K562 (cell line): ENCODE measurements at regions not wholly inside any gene's neighbourhood (a gene's known extent, or its start where the extent isn't known, plus 50 kb on each side); places are given as distances from the start of the nearest gene placed in this dataset.

Experiments
- ATAC-seq: fragments of 200-7000 bp; cut with Tn5 transposase; 3 replicates; pipeline ENCODE4 v1.9.1; 2020; ENCODE audit warnings: moderate library complexity
- BruUV-seq: library from RNA; stranded (reverse); fragments of 400-500 nt; replicated peaks from 2 replicates; lab custom pipeline; 2021; lab: Mats Ljungman, UMichigan
- CTCF ChIA-PET: fragments of 300-600 bp; formaldehyde crosslinking; extraction: SDS; loops from one replicate; lab custom pipeline; 2021; ENCODE audit warnings: low intra/inter-chr PET ratio; lab: Yijun Ruan, JAX
- POLR2A ChIA-PET: fragments of 300-600, 350-650 bp; sonication (Branson Sonifier 250); formaldehyde crosslinking; extraction: SDS; loops from one replicate; lab custom pipeline; 2021; ENCODE audit warnings: antibody characterized with exemption, inconsistent platforms; lab: Yijun Ruan, JAX
- DNase-seq, 4 experiments: peaks; one replicate each; pipeline versions ENCODE4 v3.0.0 to v3.0.0-alpha.2; 2011 to 2018; ENCODE audit warnings: low spot score in 3 of 4, mixed read lengths in 3 of 4; ENCODE audit errors: extremely low read depth in 1 of 4
- FAIRE-seq: peaks from 2 replicates; lab custom pipeline; 2011; peaks lifted over from hg19 to GRCh38; lab: Jason Lieb, UNC
- H2AFZ ChIP-seq: 2 replicates; pipeline ENCODE4 v1.6.0; 2011; ENCODE audit warnings: low read depth, low read length, control low read depth, inconsistent platforms
- H3K27ac ChIP-seq: fragments of 200-600 bp; 3 replicates; pipeline ENCODE4 v1.8.0; 2011; ENCODE audit warnings: low read depth, mild to moderate bottlenecking, control low read depth, inconsistent platforms, low read length, moderate library complexity, mixed read lengths; ENCODE audit errors: extremely low read depth
- H3K27me3 ChIP-seq, 2 experiments: fragments of 300-600 bp in 1 of 2; 2 replicates in 1 of 2; 3 replicates in 1 of 2; pipeline versions ENCODE4 v1.6.0 to v1.8.0; 2011; ENCODE audit warnings: inconsistent platforms in 2 of 2, low read length in 2 of 2, mild to moderate bottlenecking in 1 of 2, mixed read lengths in 1 of 2, moderate library complexity in 1 of 2; ENCODE audit not compliant: control insufficient read depth in 2 of 2, insufficient read depth in 2 of 2
- H3K36me3 ChIP-seq: fragments of 300-600 bp; 3 replicates; pipeline ENCODE4 v1.8.0; 2011; ENCODE audit warnings: mild to moderate bottlenecking, low read length, inconsistent platforms; ENCODE audit not compliant: control insufficient read depth, insufficient read depth
- H3K4me1 ChIP-seq, 2 experiments: fragments of 200-600 bp in 1 of 2; replicated peaks in 1 of 2; 2 replicates in 1 of 2; 3 replicates in 1 of 2; pipeline versions ENCODE4 v1.5.1 to v1.8.0; 2011; ENCODE audit warnings: inconsistent platforms in 2 of 2, low read length in 2 of 2, mild to moderate bottlenecking in 1 of 2, mixed read lengths in 1 of 2, moderate library complexity in 1 of 2; ENCODE audit not compliant: control insufficient read depth in 2 of 2, insufficient read depth in 2 of 2
- H3K4me2 ChIP-seq: 2 replicates; pipeline ENCODE4 v1.6.1; 2011; ENCODE audit warnings: low read length, control low read depth, inconsistent platforms, mixed read lengths; ENCODE audit not compliant: insufficient read depth
- H3K4me3 ChIP-seq: fragments of 200-600 bp; sonication (generic), shearing (Covaris generic); 2 replicates; pipeline ENCODE4 v1.5.1; 2016; ENCODE audit warnings: control low read depth, inconsistent platforms
- H3K79me2 ChIP-seq: fragments of 200-600 bp; 3 replicates; pipeline ENCODE4 v1.8.0; 2011; ENCODE audit warnings: low read length, inconsistent platforms; ENCODE audit not compliant: control insufficient read depth, insufficient read depth
- H3K9ac ChIP-seq, 2 experiments: 2 replicates each; pipeline versions ENCODE4 v1.6.0 to v1.6.1; 2011; ENCODE audit warnings: low read depth in 2 of 2, low read length in 2 of 2, control low read depth in 1 of 2, inconsistent platforms in 1 of 2, mild to moderate bottlenecking in 1 of 2, mixed read lengths in 1 of 2; ENCODE audit not compliant: insufficient read depth in 1 of 2
- H3K9me1 ChIP-seq: one replicate; pipeline ENCODE4 v1.6.0; 2011; ENCODE audit warnings: inconsistent platforms, mild to moderate bottlenecking, low read length, moderate library complexity; ENCODE audit not compliant: control insufficient read depth, insufficient read depth
- H3K9me3 ChIP-seq: replicated peaks from 2 replicates; pipeline ENCODE4 v1.5.1; 2011; ENCODE audit warnings: low read depth, low read length, inconsistent platforms; ENCODE audit not compliant: control insufficient read depth, insufficient read depth
- H4K20me1 ChIP-seq: replicated peaks from 2 replicates; pipeline ENCODE4 v1.6.1; 2011; ENCODE audit warnings: low read length, inconsistent platforms, mixed read lengths; ENCODE audit not compliant: control insufficient read depth, insufficient read depth
- ATF4 ChIP-seq: fragments of 450-650 bp; formaldehyde crosslinking; IDR thresholded peaks from 2 replicates; pipeline ENCODE4 v1.4.0; 2022; ENCODE audit warnings: mild to moderate bottlenecking, moderate library complexity
- CTCF ChIP-seq, 3 experiments: IDR thresholded peaks in 2 of 3; conservative IDR thresholded peaks in 1 of 3; 2 replicates each; pipeline ENCODE4 v1.5.1; 2011 to 2012; ENCODE audit warnings: low read length in 3 of 3, mild to moderate bottlenecking in 3 of 3, control low read depth in 2 of 3, improper control_type of control experiment in 1 of 3, inconsistent platforms in 1 of 3, low read depth in 1 of 3, mixed read lengths in 1 of 3, moderate library complexity in 1 of 3; ENCODE audit not compliant: insufficient read depth in 2 of 3
- DNMT1 ChIP-seq: fragments of 450-650 bp; IDR thresholded peaks from 2 replicates; pipeline ENCODE4 v1.6.1; 2016; ENCODE audit warnings: antibody characterized with exemption, mild to moderate bottlenecking
- MED1 ChIP-seq: sonication (generic); formaldehyde crosslinking; IDR thresholded peaks from 2 replicates; pipeline ENCODE4 v1.8.1; 2023; ENCODE audit warnings: missing genetic modification reagents, borderline replicate concordance
- SRSF3 ChIP-seq: fragments of 200-400 bp; formaldehyde crosslinking; IDR thresholded peaks from 2 replicates; pipeline ENCODE4 v1.6.1; 2016; ENCODE audit warnings: mild to moderate bottlenecking, low read length, moderate library complexity; ENCODE audit not compliant: insufficient read depth
- TEAD2 ChIP-seq: fragments of 450-650 bp; IDR thresholded peaks from 2 replicates; pipeline ENCODE4 v1.6.1; 2016; ENCODE audit warnings: missing genetic modification characterization, control low read depth, missing compliant biosample characterization
- VEZF1 ChIP-seq: fragments of 200-800 bp; sonication (Bioruptor generic); IDR thresholded peaks from 2 replicates; pipeline ENCODE4 v1.6.1; 2017; ENCODE audit warnings: missing genetic modification characterization, missing compliant biosample characterization
- WHSC1 ChIP-seq: IDR thresholded peaks from one replicate; pipeline ENCODE4 v1.6.1; 2012; ENCODE audit warnings: low read length, control low read depth, inconsistent platforms
- ZNF239 ChIP-seq: fragments of 250-450 bp; sonication (Bioruptor Pico); IDR thresholded peaks from 2 replicates; pipeline ENCODE4 v1.4.0; 2020; ENCODE audit warnings: mild to moderate bottlenecking
- ZNF395 ChIP-seq: fragments of 200-800 bp; sonication (Bioruptor generic); IDR thresholded peaks from 2 replicates; pipeline ENCODE4 v1.6.1; 2017; ENCODE audit warnings: missing genetic modification characterization, missing compliant biosample characterization
- ZNF512 ChIP-seq: IDR thresholded peaks from 2 replicates; pipeline ENCODE4 v1.6.1; 2016; ENCODE audit warnings: missing genetic modification characterization, missing compliant biosample characterization
- ZNF77 ChIP-seq: fragments of 250-450 bp; sonication (Bioruptor Pico); IDR thresholded peaks from 2 replicates; pipeline ENCODE4 v1.5.0; 2020
- WGBS: fragments of 100-300 bp; shearing (Covaris generic); methylation state at CpG from one replicate; pipeline ENCODE4 v1.1.6; 2016; ENCODE audit warnings: low coverage, mixed read lengths; ENCODE audit not compliant: insufficient coverage; ENCODE audit errors: missing lambda C conversion rate; 5-methylcytosine and 5-hydroxymethylcytosine counted together
- in situ Hi-C: fragments of 300-500 bp; cut with MboI; formaldehyde crosslinking; loops from 4 replicates; pipeline ENCODE4 v1.15.0; 2018; ENCODE audit warnings: inconsistent platforms, mixed read lengths
- intact Hi-C: fragments of 100-400 bp; cut with micrococcal nuclease; formaldehyde crosslinking; loops from 2 replicates; pipeline ENCODE4 v1.14.2; 2022

GRCh38 chr15:62799037-62799436 lies 243.5 kb upstream of the TPM1 start (continued):
- TF ChIP-seq MED1 (CRISPR knock-in tag): no peak
- no peak for TF ChIP-seq VEZF1 (CRISPR knock-in tag)
- TF ChIP-seq, all 486 proteins: peak for 0

GRCh38 chr15:62799919-62800318 lies 242.6 kb upstream of the TPM1 start:
- WGBS: 5% methylated on average over 3 of the region's 3 CpGs
- no peaks in the 10 kb centered on the region for H3K4me1 ChIP-seq
- no peak overlapping the region for H3K9ac ChIP-seq
- peaks cover 4% of the 10 kb centered on the region; the same call in 1 of the 2 replicates for H4K20me1 ChIP-seq
- no peak for DNase-seq
- no peaks in the 10 kb centered on the region for H3K36me3 ChIP-seq
- intact Hi-C loops: no loop called here
- no peaks in the 10 kb centered on the region for H3K9me1 ChIP-seq
- no peak for FAIRE-seq
- no peak for TF ChIP-seq DNMT1
- TF ChIP-seq ATF4 (CRISPR knock-in tag): no peak
- no peak for TF ChIP-seq SRSF3
- TF ChIP-seq TEAD2 (tag): no peak
- TF ChIP-seq CTCF (IDR thresholded peaks at IDR 0.05 in 2 of 3, conservative IDR thresholded peaks at IDR 0.05 in 1 of 3; ENCODE audit: insufficient read depth in 2 of 3, low read depth in 1 of 3, low read length in 3 of 3): no peak
- TF ChIP-seq ZNF77 (CRISPR knock-in tag): no peak
- no peak for TF ChIP-seq ZNF512 (tag)
- no peak for TF ChIP-seq WHSC1
- no peak for TF ChIP-seq ZNF239
- TF ChIP-seq ZNF395: no peak
- TF ChIP-seq, all 486 proteins: peak for 0
- Histone ChIP-seq H3K4me2 (no peak overlapping the region), H2AFZ (no peak overlapping the region), H3K4me3 (no peak overlapping the region), H3K27ac (no peak overlapping the region), H3K79me2 (no peaks in the 10 kb centered on the region), H3K9me3 (no peaks in the 10 kb centered on the region), H3K27me3 (peaks cover 32 to 51% of the 10 kb centered on the region in 2 experiments)
- no peak for ATAC-seq
- in situ Hi-C loops: no loop called here
- POLR2A ChIA-PET: interaction anchor here (0.7 kb wide), 1 partner anchor 890 kb away, joined by 3 read pairs; no protein-coding TSS in a partner anchor
- CTCF ChIA-PET: no interaction called here
- BruUV-seq: no TSS peak
